ENCODE measurements at regions not wholly inside any gene's neighbourhood (a gene's known extent, or its start where the extent isn't known, plus 50 kb on each side); places are given as distances from the start of the nearest gene placed in this dataset.

- DNase-seq, result no peak
Measured at GRCh38 chr13:74930402-74931165, 551.4 kb downstream of the TBC1D4 start.

GRCh38 chr13:74929436-74929835 is 552.5 kb downstream of the TBC1D4 start:
- DNase-seq, result no peak

- no peak for DNase-seq
Measured at GRCh38 chr13:74927823-74928222, 554.1 kb downstream of the TBC1D4 start.

- no peak for DNase-seq
Measured at GRCh38 chr13:74922963-74923362, 559.0 kb downstream of the TBC1D4 start.

GRCh38 chr13:74921326-74921725 is 560.6 kb downstream of the TBC1D4 start:
- DNase-seq, result no peak

GRCh38 chr13:74920920-74921319 is 561.0 kb downstream of the TBC1D4 start:
- no peak for DNase-seq

GRCh38 chr13:74920361-74920760 is 561.6 kb downstream of the TBC1D4 start:
- DNase-seq, result no peak

GRCh38 chr13:74919914-74920313 is 562.1 kb downstream of the TBC1D4 start:
- no peak for DNase-seq

- DNase-seq, result no peak
Measured at GRCh38 chr13:74912898-74913297, 569.1 kb downstream of the TBC1D4 start.

- DNase-seq, result no peak
Measured at GRCh38 chr13:74910415-74910814, 571.6 kb downstream of the TBC1D4 start.

GRCh38 chr13:74907788-74908187 is 574.2 kb downstream of the TBC1D4 start:
- DNase-seq, result no peak

- no peak for DNase-seq
Measured at GRCh38 chr13:74904556-74904955, 577.4 kb downstream of the TBC1D4 start.

GRCh38 chr13:74895042-74895796 is 586.8 kb downstream of the TBC1D4 start:
- no peak for DNase-seq

GRCh38 chr13:74892096-74892495 is 589.9 kb downstream of the TBC1D4 start:
- no peak for DNase-seq

GRCh38 chr13:74891610-74892009 is 590.4 kb downstream of the TBC1D4 start:
- DNase-seq, result no peak

- no peak for DNase-seq
Measured at GRCh38 chr13:74889321-74889720, 592.6 kb downstream of the TBC1D4 start.

- DNase-seq, result no peak
Measured at GRCh38 chr13:74886502-74886901, 595.5 kb downstream of the TBC1D4 start.

- DNase-seq, result no peak
Measured at GRCh38 chr13:74883834-74884233, 598.1 kb downstream of the TBC1D4 start.

- DNase-seq, result no peak
Measured at GRCh38 chr13:74871369-74872070, 610.4 kb downstream of the TBC1D4 start.

GRCh38 chr13:74870865-74871264 is 611.1 kb downstream of the TBC1D4 start:
- DNase-seq, result no peak

GRCh38 chr13:74869846-74870245 is 612.1 kb downstream of the TBC1D4 start:
- no peak for DNase-seq

- no peak for DNase-seq
Measured at GRCh38 chr13:74868049-74868448, 613.9 kb downstream of the TBC1D4 start.

GRCh38 chr13:74867460-74867859 is 614.5 kb downstream of the TBC1D4 start:
- no peak for DNase-seq

- no peak for DNase-seq
Measured at GRCh38 chr13:74866101-74866500, 615.9 kb downstream of the TBC1D4 start.

All from 8988T (cell line).